Loucy (cell line): ENCODE measurements at regions not wholly inside any gene's neighbourhood (a gene's known extent, or its start where the extent isn't known, plus 50 kb on each side); places are given as distances from the start of the nearest gene placed in this dataset.

ENCODE experiments used
- H2AFZ ChIP-seq: fragments of 200-600 bp; sonication (generic); 2 replicates; pipeline ENCODE4 v1.6.0; 2016; ENCODE audit warnings: antibody characterized with exemption, mild to moderate bottlenecking, low read length, moderate library complexity
- H3F3A ChIP-seq: fragments of 200-600 bp; 2 replicates; pipeline ENCODE4 v1.6.0; 2016; ENCODE audit warnings: antibody characterized with exemption, low read depth, mild to moderate bottlenecking
- H3K27me3 ChIP-seq: fragments of 200-600 bp; sonication (generic); 2 replicates; pipeline ENCODE4 v1.6.1; 2014; ENCODE audit warnings: low read length, mild to moderate bottlenecking; ENCODE audit not compliant: insufficient read depth, poor library complexity, severe bottlenecking
- H3K36me3 ChIP-seq: fragments of 200-600 bp; sonication (generic); 2 replicates; pipeline ENCODE4 v1.6.1; 2016; ENCODE audit warnings: low read length; ENCODE audit not compliant: insufficient read depth
- H3K4me1 ChIP-seq: fragments of 200-600 bp; sonication (generic); 2 replicates; pipeline ENCODE4 v1.5.1; 2014; ENCODE audit warnings: low read length, mild to moderate bottlenecking; ENCODE audit not compliant: insufficient read depth, poor library complexity, severe bottlenecking
- H3K4me2 ChIP-seq: fragments of 200-600 bp; sonication (generic); 2 replicates; pipeline ENCODE4 v1.6.0; 2014; ENCODE audit warnings: antibody characterized with exemption, low read length, low read depth, mild to moderate bottlenecking; ENCODE audit not compliant: poor library complexity, severe bottlenecking
- H3K4me3 ChIP-seq: fragments of 200-600 bp; sonication (generic); 2 replicates; pipeline ENCODE4 v1.5.1; 2014; ENCODE audit warnings: low read length, mild to moderate bottlenecking, mixed read lengths; ENCODE audit not compliant: poor library complexity, severe bottlenecking
- H3K79me2 ChIP-seq: fragments of 200-600 bp; sonication (generic); 2 replicates; pipeline ENCODE4 v1.6.1; 2014; ENCODE audit warnings: low read length; ENCODE audit not compliant: insufficient read depth
- H3K9ac ChIP-seq: fragments of 200-600 bp; sonication (generic); 2 replicates; pipeline ENCODE4 v1.6.0; 2014; ENCODE audit warnings: mild to moderate bottlenecking, low read depth, low read length, moderate library complexity; ENCODE audit not compliant: poor library complexity, severe bottlenecking
- H3K9me2 ChIP-seq: fragments of 200-600 bp; sonication (generic); replicated peaks from 2 replicates; pipeline ENCODE4 v1.6.1; 2016; ENCODE audit warnings: low read depth, low read length, mixed read lengths
- H3K9me3 ChIP-seq: fragments of 200-600 bp; sonication (generic); 2 replicates; pipeline ENCODE4 v1.6.1; 2014; ENCODE audit warnings: mild to moderate bottlenecking, antibody characterized with exemption, low read length, low read depth; ENCODE audit not compliant: insufficient read depth
- H4K20me1 ChIP-seq: fragments of 200-600 bp; sonication (generic); 2 replicates; pipeline ENCODE4 v1.6.0; 2014; ENCODE audit warnings: antibody characterized with exemption, low read length, mild to moderate bottlenecking; ENCODE audit not compliant: insufficient read depth, poor library complexity, severe bottlenecking
- EZH2phosphoT487 ChIP-seq: fragments of 200-600 bp; IDR thresholded peaks from 2 replicates; pipeline ENCODE4 v1.6.1; 2018; ENCODE audit warnings: antibody characterized with exemption, mild to moderate bottlenecking, moderate library complexity, borderline replicate concordance
- TF ChIP-seq, protein P1 (sequence below): fragments of 200-600 bp; sonication (generic); conservative IDR thresholded peaks from 2 replicates; pipeline ENCODE4 v1.5.1; 2014; ENCODE audit warnings: mild to moderate bottlenecking, antibody characterized with exemption, low read length

GRCh38 chr10:78508955-78509748, 475.5 kb downstream of the RPS24 start:
- Histone ChIP-seq H3K9me3 (no peaks in the 10 kb centered on the region), H3K4me2 (no peak overlapping the region), H3K27me3 (no peaks in the 10 kb centered on the region), H3K4me3 (no peak overlapping the region), H3K79me2 (no peaks in the 10 kb centered on the region), H3F3A (no peaks in the 10 kb centered on the region), H3K4me1 (no peaks in the 10 kb centered on the region), H3K36me3 (no peaks in the 10 kb centered on the region), H3K9ac (no peak overlapping the region), H2AFZ (no peak overlapping the region), H3K9me2 (no peaks in the 10 kb centered on the region), H4K20me1 (no peaks in the 10 kb centered on the region)
- TF ChIP-seq, protein P1, sequence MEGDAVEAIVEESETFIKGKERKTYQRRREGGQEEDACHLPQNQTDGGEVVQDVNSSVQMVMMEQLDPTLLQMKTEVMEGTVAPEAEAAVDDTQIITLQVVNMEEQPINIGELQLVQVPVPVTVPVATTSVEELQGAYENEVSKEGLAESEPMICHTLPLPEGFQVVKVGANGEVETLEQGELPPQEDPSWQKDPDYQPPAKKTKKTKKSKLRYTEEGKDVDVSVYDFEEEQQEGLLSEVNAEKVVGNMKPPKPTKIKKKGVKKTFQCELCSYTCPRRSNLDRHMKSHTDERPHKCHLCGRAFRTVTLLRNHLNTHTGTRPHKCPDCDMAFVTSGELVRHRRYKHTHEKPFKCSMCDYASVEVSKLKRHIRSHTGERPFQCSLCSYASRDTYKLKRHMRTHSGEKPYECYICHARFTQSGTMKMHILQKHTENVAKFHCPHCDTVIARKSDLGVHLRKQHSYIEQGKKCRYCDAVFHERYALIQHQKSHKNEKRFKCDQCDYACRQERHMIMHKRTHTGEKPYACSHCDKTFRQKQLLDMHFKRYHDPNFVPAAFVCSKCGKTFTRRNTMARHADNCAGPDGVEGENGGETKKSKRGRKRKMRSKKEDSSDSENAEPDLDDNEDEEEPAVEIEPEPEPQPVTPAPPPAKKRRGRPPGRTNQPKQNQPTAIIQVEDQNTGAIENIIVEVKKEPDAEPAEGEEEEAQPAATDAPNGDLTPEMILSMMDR: no peak
- no peak for TF ChIP-seq EZH2phosphoT487

DNA sequence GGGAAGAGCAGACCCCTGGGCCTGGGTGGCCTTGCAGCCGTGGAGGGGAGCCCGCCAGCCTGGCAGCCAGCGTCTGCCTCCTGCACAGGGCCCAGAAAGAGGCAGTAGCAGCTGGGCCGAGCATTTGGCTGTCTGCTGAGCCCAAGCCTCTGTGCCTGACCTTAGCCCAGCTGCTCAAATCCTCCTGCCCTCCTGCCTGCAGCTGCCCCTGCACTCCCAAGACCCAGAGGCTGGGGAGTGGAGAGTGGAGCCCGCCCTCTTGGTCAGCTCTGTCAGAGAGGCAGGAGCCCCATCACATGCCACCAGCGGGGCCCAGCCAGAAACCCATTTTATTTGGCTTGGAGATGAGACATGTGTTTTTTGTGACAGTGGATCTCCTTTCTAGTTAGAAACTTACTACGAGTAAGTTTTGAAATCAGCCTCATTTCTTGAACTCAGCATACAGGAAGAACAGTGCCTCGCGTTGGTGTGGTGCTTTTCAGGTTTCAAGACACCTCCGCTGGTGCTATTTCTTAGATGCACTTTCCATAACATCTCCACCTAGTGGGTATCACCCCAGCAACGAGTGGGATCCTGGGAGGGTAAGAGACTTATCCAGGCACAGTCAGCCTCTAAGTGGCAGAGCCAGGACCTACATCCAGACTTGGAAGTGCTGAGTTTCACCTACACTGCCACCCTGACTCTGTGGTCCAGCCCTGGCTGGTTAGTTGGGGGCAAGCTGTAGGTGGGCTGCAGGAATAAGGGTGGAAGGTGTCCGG, 477.1 kb downstream of the RPS24 start:
- Histone ChIP-seq H3K27me3 (no peaks in the 10 kb centered on the region), H3K4me1 (peaks cover 6% of the 10 kb centered on the region), H3K36me3 (no peaks in the 10 kb centered on the region), H3F3A (no peaks in the 10 kb centered on the region), H3K4me2 (no peak overlapping the region), H3K79me2 (no peaks in the 10 kb centered on the region), H2AFZ (no peak overlapping the region), H3K4me3 (no peak overlapping the region), H3K9me2 (no peaks in the 10 kb centered on the region), H3K9ac (no peak overlapping the region), H3K9me3 (no peaks in the 10 kb centered on the region), H4K20me1 (no peaks in the 10 kb centered on the region)
- TF ChIP-seq EZH2phosphoT487: no peak
- TF ChIP-seq, protein P1: 0 out of 2 replicates have a peak, but pooled peaks have one; percentile 19

- Histone ChIP-seq H3K4me2 (no peak overlapping the region), H4K20me1 (no peaks in the 10 kb centered on the region), H2AFZ (no peak overlapping the region), H3K79me2 (no peaks in the 10 kb centered on the region), H3K27me3 (no peaks in the 10 kb centered on the region), H3K4me3 (no peak overlapping the region), H3K9me3 (no peaks in the 10 kb centered on the region), H3F3A (no peaks in the 10 kb centered on the region), H3K36me3 (no peaks in the 10 kb centered on the region), H3K9ac (no peak overlapping the region), H3K4me1 (peaks cover 7% of the 10 kb centered on the region), H3K9me2 (no peaks in the 10 kb centered on the region)
- TF ChIP-seq, protein P1: no peak
- no peak for TF ChIP-seq EZH2phosphoT487
These were observed 477.9 kb downstream of the RPS24 start for GRCh38 chr10:78511324-78512204.
